ENCODE measurements at regions not wholly inside any gene's neighbourhood (a gene's known extent, or its start where the extent isn't known, plus 50 kb on each side); places are given as distances from the start of the nearest gene placed in this dataset.

- no peak overlapping the region for H3K4me3 ChIP-seq (replicated peaks; ENCODE audit: insufficient read depth, low read length)
- DNase-seq (ENCODE audit: low read depth in 1 of 2, low spot score in 1 of 2): no peak
- no peak overlapping the region for H3K27ac ChIP-seq (replicated peaks)
- no peaks in the 10 kb centered on the region for H3K27me3 ChIP-seq (ENCODE audit: insufficient read depth, poor library complexity, severe bottlenecking)
- TF ChIP-seq, protein P1, sequence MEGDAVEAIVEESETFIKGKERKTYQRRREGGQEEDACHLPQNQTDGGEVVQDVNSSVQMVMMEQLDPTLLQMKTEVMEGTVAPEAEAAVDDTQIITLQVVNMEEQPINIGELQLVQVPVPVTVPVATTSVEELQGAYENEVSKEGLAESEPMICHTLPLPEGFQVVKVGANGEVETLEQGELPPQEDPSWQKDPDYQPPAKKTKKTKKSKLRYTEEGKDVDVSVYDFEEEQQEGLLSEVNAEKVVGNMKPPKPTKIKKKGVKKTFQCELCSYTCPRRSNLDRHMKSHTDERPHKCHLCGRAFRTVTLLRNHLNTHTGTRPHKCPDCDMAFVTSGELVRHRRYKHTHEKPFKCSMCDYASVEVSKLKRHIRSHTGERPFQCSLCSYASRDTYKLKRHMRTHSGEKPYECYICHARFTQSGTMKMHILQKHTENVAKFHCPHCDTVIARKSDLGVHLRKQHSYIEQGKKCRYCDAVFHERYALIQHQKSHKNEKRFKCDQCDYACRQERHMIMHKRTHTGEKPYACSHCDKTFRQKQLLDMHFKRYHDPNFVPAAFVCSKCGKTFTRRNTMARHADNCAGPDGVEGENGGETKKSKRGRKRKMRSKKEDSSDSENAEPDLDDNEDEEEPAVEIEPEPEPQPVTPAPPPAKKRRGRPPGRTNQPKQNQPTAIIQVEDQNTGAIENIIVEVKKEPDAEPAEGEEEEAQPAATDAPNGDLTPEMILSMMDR (IDR thresholded peaks at IDR 0.05; ENCODE audit: insufficient read depth, low read length): no peak
- TF ChIP-seq, protein P2, sequence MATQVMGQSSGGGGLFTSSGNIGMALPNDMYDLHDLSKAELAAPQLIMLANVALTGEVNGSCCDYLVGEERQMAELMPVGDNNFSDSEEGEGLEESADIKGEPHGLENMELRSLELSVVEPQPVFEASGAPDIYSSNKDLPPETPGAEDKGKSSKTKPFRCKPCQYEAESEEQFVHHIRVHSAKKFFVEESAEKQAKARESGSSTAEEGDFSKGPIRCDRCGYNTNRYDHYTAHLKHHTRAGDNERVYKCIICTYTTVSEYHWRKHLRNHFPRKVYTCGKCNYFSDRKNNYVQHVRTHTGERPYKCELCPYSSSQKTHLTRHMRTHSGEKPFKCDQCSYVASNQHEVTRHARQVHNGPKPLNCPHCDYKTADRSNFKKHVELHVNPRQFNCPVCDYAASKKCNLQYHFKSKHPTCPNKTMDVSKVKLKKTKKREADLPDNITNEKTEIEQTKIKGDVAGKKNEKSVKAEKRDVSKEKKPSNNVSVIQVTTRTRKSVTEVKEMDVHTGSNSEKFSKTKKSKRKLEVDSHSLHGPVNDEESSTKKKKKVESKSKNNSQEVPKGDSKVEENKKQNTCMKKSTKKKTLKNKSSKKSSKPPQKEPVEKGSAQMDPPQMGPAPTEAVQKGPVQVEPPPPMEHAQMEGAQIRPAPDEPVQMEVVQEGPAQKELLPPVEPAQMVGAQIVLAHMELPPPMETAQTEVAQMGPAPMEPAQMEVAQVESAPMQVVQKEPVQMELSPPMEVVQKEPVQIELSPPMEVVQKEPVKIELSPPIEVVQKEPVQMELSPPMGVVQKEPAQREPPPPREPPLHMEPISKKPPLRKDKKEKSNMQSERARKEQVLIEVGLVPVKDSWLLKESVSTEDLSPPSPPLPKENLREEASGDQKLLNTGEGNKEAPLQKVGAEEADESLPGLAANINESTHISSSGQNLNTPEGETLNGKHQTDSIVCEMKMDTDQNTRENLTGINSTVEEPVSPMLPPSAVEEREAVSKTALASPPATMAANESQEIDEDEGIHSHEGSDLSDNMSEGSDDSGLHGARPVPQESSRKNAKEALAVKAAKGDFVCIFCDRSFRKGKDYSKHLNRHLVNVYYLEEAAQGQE (IDR thresholded peaks at IDR 0.05; ENCODE audit: insufficient replicate concordance, low read depth): no peak
- no peak for TF ChIP-seq GABPA (IDR thresholded peaks at IDR 0.05; ENCODE audit: low read depth)
- no peak for TF ChIP-seq POLR2AphosphoS5 (IDR thresholded peaks at IDR 0.05; ENCODE audit: low read depth)
- no peak for TF ChIP-seq SPI1 (IDR thresholded peaks at IDR 0.05; ENCODE audit: borderline replicate concordance, low read depth)
Observed at GRCh38 chr12:43044241-43044640, 454.7 kb upstream of the PRICKLE1 start.

DNA sequence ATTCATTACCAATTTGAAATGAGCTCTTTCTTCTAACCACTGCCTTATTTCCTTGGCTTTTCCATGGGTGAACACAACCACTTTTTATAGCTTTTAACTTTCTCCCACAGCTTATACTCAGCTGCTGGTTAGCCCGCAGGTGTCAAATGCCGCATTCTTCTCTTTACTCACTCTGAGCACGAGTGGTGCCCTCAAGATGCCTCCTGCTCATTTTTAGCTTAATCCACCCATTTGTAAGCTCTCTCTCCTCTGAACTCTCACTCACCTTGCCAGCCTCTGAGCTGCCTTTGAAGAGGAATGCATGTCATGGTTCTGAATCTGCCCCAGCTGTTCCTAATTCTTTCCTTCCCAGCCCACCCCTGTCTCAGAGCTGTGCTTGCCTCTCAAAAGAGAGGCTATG lies 449.4 kb upstream of the PRICKLE1 start:
- no peak overlapping the region for H3K27ac ChIP-seq (replicated peaks)
- no peaks in the 10 kb centered on the region for H3K27me3 ChIP-seq (ENCODE audit: insufficient read depth, poor library complexity, severe bottlenecking)
- no peak for TF ChIP-seq SPI1 (IDR thresholded peaks at IDR 0.05; ENCODE audit: borderline replicate concordance, low read depth)
- no peak for TF ChIP-seq POLR2AphosphoS5 (IDR thresholded peaks at IDR 0.05; ENCODE audit: low read depth)
- TF ChIP-seq, protein P1 (IDR thresholded peaks at IDR 0.05; ENCODE audit: insufficient read depth, low read length): no peak
- TF ChIP-seq, protein P2 (IDR thresholded peaks at IDR 0.05; ENCODE audit: insufficient replicate concordance, low read depth): no peak
- no peak for TF ChIP-seq GABPA (IDR thresholded peaks at IDR 0.05; ENCODE audit: low read depth)
- no peak for DNase-seq (ENCODE audit: low read depth in 1 of 2, low spot score in 1 of 2)
- no peak overlapping the region for H3K4me3 ChIP-seq (replicated peaks; ENCODE audit: insufficient read depth, low read length)

GRCh38 chr12:43029971-43030370 lies 440.4 kb upstream of the PRICKLE1 start:
- Histone ChIP-seq H3K4me3 (replicated peaks; ENCODE audit: insufficient read depth, low read length) (no peak overlapping the region), H3K27ac (replicated peaks) (no peak overlapping the region), H3K27me3 (ENCODE audit: insufficient read depth, poor library complexity, severe bottlenecking) (no peaks in the 10 kb centered on the region)
- TF ChIP-seq, protein P2 (IDR thresholded peaks at IDR 0.05; ENCODE audit: insufficient replicate concordance, low read depth): no peak
- TF ChIP-seq GABPA (IDR thresholded peaks at IDR 0.05; ENCODE audit: low read depth) (no peak), SPI1 (IDR thresholded peaks at IDR 0.05; ENCODE audit: borderline replicate concordance, low read depth) (no peak), POLR2AphosphoS5 (IDR thresholded peaks at IDR 0.05; ENCODE audit: low read depth) (no peak)
- TF ChIP-seq, protein P1 (IDR thresholded peaks at IDR 0.05; ENCODE audit: insufficient read depth, low read length): no peak
- no peak for DNase-seq (ENCODE audit: low read depth in 1 of 2, low spot score in 1 of 2)

Data from HL-60 (cell line).